Activated CD8-positive, alpha-beta T cell treated with anti-CD3 and anti-CD28 coated beads, Interleukin-2, amount 10 ng/mL, durations not matched to agents 7 days and 5 days (primary cell): ENCODE measurements at regions not wholly inside any gene's neighbourhood (a gene's known extent, or its start where the extent isn't known, plus 50 kb on each side); places are given as distances from the start of the nearest gene placed in this dataset.
A peak's percentile ranks its signal among the peaks of the same experiment; 100 is the strongest.
"Not testable (repeated sequence)": the region's sequence is repeated elsewhere in the genome, so short reads cannot be mapped to it uniquely, and the experiment has no call there.

ENCODE experiments used
- ATAC-seq: fragments of 150-1000 bp; cut with Tn5 transposase; one replicate; pipeline ENCODE4 v1.10.0; 2021; ENCODE audit warnings: moderate library complexity
- CTCF ChIA-PET: fragments of 350-600 bp; sonication (Branson Sonifier 250); formaldehyde crosslinking; loops from one replicate; lab custom pipeline; 2021; ENCODE audit warnings: antibody characterized with exemption; lab: Charles Lee
- POLR2A ChIA-PET: fragments of 350-600 bp; sonication (Branson Sonifier 250); formaldehyde crosslinking; loops from one replicate; lab custom pipeline; 2021; ENCODE audit warnings: antibody characterized with exemption; lab: Charles Lee
- DNase-seq: peaks from one replicate; pipeline ENCODE4 v3.0.0-alpha.2; 2020
- H3K27ac Mint-ChIP-seq: one replicate; pipeline ENCODE4 v1.8.0; 2021; ENCODE audit warnings: mild to moderate bottlenecking, mixed read lengths
- H3K27me3 Mint-ChIP-seq: one replicate; pipeline ENCODE4 v1.8.0; 2021; ENCODE audit warnings: low read depth, mixed read lengths
- H3K36me3 Mint-ChIP-seq: one replicate; pipeline ENCODE4 v1.8.0; 2021; ENCODE audit warnings: low read depth, mixed read lengths
- H3K4me1 Mint-ChIP-seq: one replicate; pipeline ENCODE4 v1.8.0; 2021; ENCODE audit warnings: low read depth, mixed read lengths
- H3K4me3 Mint-ChIP-seq: one replicate; pipeline ENCODE4 v1.8.0; 2021; ENCODE audit warnings: mild to moderate bottlenecking, mixed read lengths
- H3K9me3 Mint-ChIP-seq: one replicate; pipeline ENCODE4 v1.8.0; 2022; ENCODE audit warnings: mixed read lengths; ENCODE audit not compliant: insufficient read depth

GRCh38 chr10:60469147-60469546 is 79.5 kb upstream of the ANK3 start:
- H3K27ac Mint-ChIP-seq, CTCF ChIA-PET: not testable (repeated sequence)

DNA sequence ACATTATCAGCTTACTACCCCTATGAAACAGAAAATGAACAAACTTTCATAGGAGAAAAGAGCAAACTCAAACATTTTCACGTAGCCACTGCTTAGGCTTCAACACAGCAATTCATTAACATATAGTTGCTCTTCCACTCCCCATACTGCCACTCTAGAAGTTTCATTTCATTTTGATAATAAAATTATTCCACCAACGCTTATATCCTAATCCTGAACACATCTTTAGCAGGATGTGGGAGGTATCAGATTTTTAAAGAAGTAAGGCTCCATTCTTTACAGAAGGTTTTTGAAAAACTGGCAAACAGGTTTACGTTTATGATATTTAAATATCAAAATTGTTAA is 77.5 kb upstream of the ANK3 start:
- H3K27ac Mint-ChIP-seq: no peak overlapping the region
- ChIA-PET POLR2A (no interaction called here), CTCF (no interaction called here)
- H3K4me3 Mint-ChIP-seq: no peak overlapping the region
- H3K36me3 Mint-ChIP-seq: no peaks in the 10 kb centered on the region
- DNase-seq (no peak), ATAC-seq (no peak)
- no peaks in the 10 kb centered on the region for H3K4me1 Mint-ChIP-seq
- H3K27me3 Mint-ChIP-seq: no peaks in the 10 kb centered on the region
- no peaks in the 10 kb centered on the region for H3K9me3 Mint-ChIP-seq

More at GRCh38 chr10:60469147-60469546, 79.5 kb upstream of the ANK3 start:
- H3K27me3 Mint-ChIP-seq, H3K4me3 Mint-ChIP-seq, POLR2A ChIA-PET, ATAC-seq, H3K36me3 Mint-ChIP-seq, DNase-seq, H3K9me3 Mint-ChIP-seq, H3K4me1 Mint-ChIP-seq: not testable (repeated sequence)

DNA sequence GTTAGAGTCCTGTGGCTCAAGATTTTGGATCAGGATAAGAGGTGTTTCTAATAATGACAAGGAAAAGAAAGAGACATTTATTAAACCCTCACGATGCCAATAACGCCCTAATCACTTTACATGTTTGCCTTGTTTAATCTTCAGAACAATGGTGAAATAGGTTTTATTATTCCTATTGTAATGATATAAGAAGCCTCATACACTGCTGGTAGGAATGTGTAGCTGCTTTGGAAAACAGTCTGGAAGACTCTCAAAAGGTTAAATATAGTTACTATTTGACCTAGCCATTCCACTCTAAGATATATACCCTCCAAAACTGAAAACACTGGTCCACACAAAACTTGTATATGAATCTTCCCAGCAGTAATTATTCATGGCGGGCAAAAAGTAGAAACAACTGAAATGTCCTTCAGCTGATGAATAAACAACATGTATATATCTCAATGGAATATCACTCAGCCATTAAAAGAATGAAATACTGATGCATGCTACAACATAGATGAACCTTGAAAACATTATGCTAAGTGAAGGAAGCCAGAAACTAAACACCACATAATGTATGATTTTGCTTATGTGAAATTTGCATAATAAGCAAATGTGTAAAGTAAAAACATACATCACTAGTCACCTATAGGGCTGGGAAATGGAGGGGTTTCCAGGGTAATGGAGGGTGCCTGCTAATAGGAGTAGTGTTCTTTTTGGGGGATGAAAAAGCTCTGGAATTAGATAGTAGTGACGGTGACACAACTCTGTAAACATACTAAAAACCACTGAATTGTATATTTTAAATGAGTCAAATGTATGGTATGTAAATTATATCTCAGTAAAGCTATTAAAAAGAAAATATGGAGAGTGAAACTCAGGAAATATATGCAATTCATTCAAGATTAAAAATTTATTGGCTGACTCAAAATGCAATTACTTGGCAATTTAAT is 76.9 kb upstream of the ANK3 start:
- Mint-ChIP-seq H3K4me3 (no peak overlapping the region), H3K27me3 (no peaks in the 10 kb centered on the region), H3K9me3 (no peaks in the 10 kb centered on the region), H3K27ac (no peak overlapping the region), H3K4me1 (no peaks in the 10 kb centered on the region), H3K36me3 (no peaks in the 10 kb centered on the region)
- ChIA-PET POLR2A (no interaction called here), CTCF (no interaction called here)
- no peak for DNase-seq
- no peak for ATAC-seq

DNA sequence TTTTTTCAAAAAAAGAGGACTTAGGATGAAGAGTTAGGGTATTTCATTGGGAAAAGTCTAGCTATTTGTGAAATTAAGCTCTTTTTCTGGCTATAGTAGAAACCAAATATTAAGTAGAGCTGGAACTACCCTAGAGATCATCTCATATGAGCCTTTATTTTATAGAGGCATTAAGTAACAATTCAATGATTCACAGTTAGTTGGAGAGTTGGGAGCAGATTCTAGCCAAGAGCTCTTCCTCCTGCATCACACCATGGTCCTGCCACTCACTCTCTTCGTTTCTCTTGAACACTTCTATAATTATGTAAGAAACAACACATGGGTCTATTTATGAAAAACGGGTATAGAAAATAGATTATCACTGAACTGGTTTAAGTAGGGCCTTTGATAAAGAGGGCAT is 76.1 kb upstream of the ANK3 start:
- DNase-seq: no peak
- no peaks in the 10 kb centered on the region for H3K27me3 Mint-ChIP-seq
- no peak for ATAC-seq
- no peak overlapping the region for H3K27ac Mint-ChIP-seq
- H3K4me1 Mint-ChIP-seq: no peaks in the 10 kb centered on the region
- no peaks in the 10 kb centered on the region for H3K9me3 Mint-ChIP-seq
- H3K4me3 Mint-ChIP-seq: no peak overlapping the region
- ChIA-PET CTCF (no interaction called here), POLR2A (no interaction called here)
- no peaks in the 10 kb centered on the region for H3K36me3 Mint-ChIP-seq

- ATAC-seq: no peak
- no peak for DNase-seq
Measured at GRCh38 chr10:60464659-60465058, 75.0 kb upstream of the ANK3 start.

DNA sequence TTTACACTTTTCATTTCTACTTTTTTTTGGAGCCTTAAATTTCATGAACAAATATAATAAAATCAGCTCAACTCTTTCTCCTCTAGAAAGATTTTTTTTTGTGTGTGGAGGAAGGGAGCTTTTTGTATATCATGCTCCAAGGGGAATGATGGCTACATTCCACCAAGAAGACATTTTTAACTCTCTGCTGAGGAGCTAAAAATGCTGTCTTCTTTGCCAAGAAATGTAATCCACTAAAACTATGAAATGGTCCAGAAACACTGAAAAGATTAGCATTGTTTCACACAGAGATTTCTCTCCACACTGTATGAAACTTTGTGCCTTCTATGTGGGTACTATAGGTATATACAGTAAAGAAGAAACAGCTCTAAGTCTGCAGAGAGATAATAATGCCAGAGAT is 74.1 kb upstream of the ANK3 start:
- Mint-ChIP-seq H3K9me3 (no peaks in the 10 kb centered on the region), H3K4me3 (no peak overlapping the region), H3K27me3 (no peaks in the 10 kb centered on the region), H3K4me1 (no peaks in the 10 kb centered on the region), H3K36me3 (no peaks in the 10 kb centered on the region), H3K27ac (no peak overlapping the region)
- POLR2A ChIA-PET: no interaction called here
- CTCF ChIA-PET: no interaction called here
- no peak for ATAC-seq
- DNase-seq: no peak

More at GRCh38 chr10:60464659-60465058, 75.0 kb upstream of the ANK3 start:
- Mint-ChIP-seq H3K4me3 (no peak overlapping the region), H3K27ac (no peak overlapping the region), H3K9me3 (no peaks in the 10 kb centered on the region), H3K4me1 (no peaks in the 10 kb centered on the region), H3K27me3 (no peaks in the 10 kb centered on the region), H3K36me3 (no peaks in the 10 kb centered on the region)
- CTCF ChIA-PET: no interaction called here
- POLR2A ChIA-PET: no interaction called here

DNA sequence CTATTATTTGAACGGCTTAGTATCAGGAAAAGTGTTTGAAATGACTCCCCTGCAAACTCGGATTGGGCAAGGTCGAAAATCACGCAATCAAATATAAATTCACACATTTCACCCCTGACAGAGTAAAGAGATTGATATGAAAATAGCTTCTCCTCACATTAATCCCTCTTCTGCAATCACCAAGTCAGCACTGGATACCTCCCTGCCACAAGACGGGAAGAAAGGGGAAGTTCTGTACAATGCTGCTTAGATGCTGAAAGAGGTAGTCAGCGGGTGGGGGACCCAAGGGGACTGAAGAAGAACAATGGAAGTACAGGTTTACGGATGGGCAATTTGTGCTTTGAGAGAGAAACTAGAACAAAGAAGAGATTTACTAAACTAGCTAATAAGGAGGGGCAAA is 72.0 kb upstream of the ANK3 start:
- ChIA-PET POLR2A (no interaction called here), CTCF (interaction anchor here (0.6 kb wide), 1 partner anchor 17 kb away, joined by 3 read pairs; no protein-coding TSS in a partner anchor)
- Mint-ChIP-seq H3K27ac (no peak overlapping the region), H3K4me3 (no peak overlapping the region), H3K27me3 (no peaks in the 10 kb centered on the region), H3K4me1 (no peaks in the 10 kb centered on the region), H3K36me3 (no peaks in the 10 kb centered on the region), H3K9me3 (no peaks in the 10 kb centered on the region)
- DNase-seq (no peak), ATAC-seq (no peak)

GRCh38 chr10:60459701-60460457 is 70.2 kb upstream of the ANK3 start:
- no peaks in the 10 kb centered on the region for H3K4me1 Mint-ChIP-seq
- POLR2A ChIA-PET: no interaction called here
- no peak for ATAC-seq
- H3K36me3 Mint-ChIP-seq: no peaks in the 10 kb centered on the region
- H3K27ac Mint-ChIP-seq: no peak overlapping the region
- no peaks in the 10 kb centered on the region for H3K27me3 Mint-ChIP-seq
- CTCF ChIA-PET: interaction anchor here (0.8 kb wide), 1 partner anchor 309 kb away, joined by 3 read pairs; no protein-coding TSS in a partner anchor
- no peaks in the 10 kb centered on the region for H3K9me3 Mint-ChIP-seq
- H3K4me3 Mint-ChIP-seq: no peak overlapping the region
- no peak for DNase-seq

DNA sequence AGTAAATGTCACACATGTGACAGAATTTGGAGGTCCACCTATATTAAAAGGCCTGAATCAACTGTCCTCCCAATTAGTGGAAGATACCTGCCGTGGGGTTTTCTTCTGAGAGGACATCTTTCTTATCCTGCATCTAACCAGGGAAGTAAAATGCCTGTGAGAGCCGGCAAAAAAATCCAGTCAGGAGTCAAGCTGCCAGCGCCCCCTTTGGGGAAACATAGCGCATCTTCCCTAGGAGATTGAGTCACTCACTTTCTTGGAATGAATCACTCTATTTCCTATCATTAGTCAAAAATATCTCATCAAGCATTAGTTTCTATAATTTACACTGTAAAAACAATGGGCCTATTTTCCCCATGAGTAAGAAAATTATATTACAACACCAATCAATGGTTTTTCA is 66.4 kb upstream of the ANK3 start:
- ATAC-seq: no peak
- no peak for DNase-seq
- Mint-ChIP-seq H3K27ac (no peak overlapping the region), H3K4me1 (no peaks in the 10 kb centered on the region), H3K27me3 (no peaks in the 10 kb centered on the region), H3K36me3 (no peaks in the 10 kb centered on the region), H3K9me3 (no peaks in the 10 kb centered on the region), H3K4me3 (no peak overlapping the region)
- CTCF ChIA-PET: no interaction called here
- POLR2A ChIA-PET: no interaction called here

DNA sequence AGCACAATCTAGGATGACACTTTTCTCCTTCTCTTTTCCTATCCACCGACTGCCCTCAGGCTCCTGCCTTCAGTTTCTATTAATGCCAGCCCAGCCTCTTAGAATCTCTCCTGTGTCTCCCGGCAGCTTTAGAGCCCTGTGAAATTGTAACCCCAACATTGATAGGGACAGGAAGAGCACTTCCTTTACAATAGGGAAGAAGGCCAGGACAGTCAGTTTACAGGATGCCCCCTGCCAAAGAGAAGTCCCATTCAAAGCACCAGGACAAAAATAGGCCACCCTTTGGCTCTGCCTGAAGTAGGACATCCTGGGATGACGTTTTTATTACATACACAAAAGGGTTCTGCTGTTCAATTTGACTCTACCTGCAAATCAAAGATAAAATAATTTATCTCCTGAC is 64.7 kb upstream of the ANK3 start:
- no peak for ATAC-seq
- no peak for DNase-seq
- Mint-ChIP-seq H3K9me3 (no peaks in the 10 kb centered on the region), H3K27me3 (no peaks in the 10 kb centered on the region), H3K27ac (no peak overlapping the region), H3K4me3 (no peak overlapping the region), H3K36me3 (no peaks in the 10 kb centered on the region), H3K4me1 (no peaks in the 10 kb centered on the region)
- CTCF ChIA-PET: no interaction called here
- POLR2A ChIA-PET: no interaction called here

DNA sequence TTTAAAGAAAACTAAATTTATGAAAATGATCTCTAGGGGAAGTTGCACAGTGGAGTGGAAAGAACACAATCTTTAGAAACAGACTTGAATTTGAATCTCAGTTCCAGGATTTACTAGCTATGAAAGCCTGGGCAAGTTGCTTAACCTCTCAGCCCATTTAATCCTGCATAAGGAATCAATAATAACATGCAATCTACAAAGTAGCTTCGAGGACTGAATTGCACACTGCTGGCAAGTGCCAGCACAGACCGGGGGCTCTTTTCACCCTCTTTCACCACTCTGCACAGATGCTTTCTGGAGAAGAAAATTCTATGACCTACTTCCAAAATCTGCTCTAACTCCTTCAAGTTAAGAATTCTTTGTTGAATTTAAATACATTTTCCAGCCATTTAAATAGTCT is 63.4 kb upstream of the ANK3 start:
- Mint-ChIP-seq H3K27ac (no peak overlapping the region), H3K4me3 (no peak overlapping the region), H3K9me3 (no peaks in the 10 kb centered on the region), H3K27me3 (no peaks in the 10 kb centered on the region), H3K36me3 (no peaks in the 10 kb centered on the region), H3K4me1 (no peaks in the 10 kb centered on the region)
- POLR2A ChIA-PET: no interaction called here
- ATAC-seq (no peak), DNase-seq (no peak)
- CTCF ChIA-PET: no interaction called here

GRCh38 chr10:60450291-60450690 is 60.6 kb upstream of the ANK3 start:
- Mint-ChIP-seq H3K27me3 (peaks cover 2% of the 10 kb centered on the region), H3K4me3 (no peak overlapping the region), H3K9me3 (no peaks in the 10 kb centered on the region), H3K27ac (peak overlapping the region; percentile 5), H3K4me1 (peaks cover 10% of the 10 kb centered on the region), H3K36me3 (no peaks in the 10 kb centered on the region)
- DNase-seq (no peak), ATAC-seq (no peak)
- ChIA-PET CTCF (no interaction called here), POLR2A (no interaction called here)
